ENCODE measurements at regions not wholly inside any gene's neighbourhood (a gene's known extent, or its start where the extent isn't known, plus 50 kb on each side); places are given as distances from the start of the nearest gene placed in this dataset.
"Not testable (repeated sequence)": the region's sequence is repeated elsewhere in the genome, so short reads cannot be mapped to it uniquely, and the experiment has no call there.

- Mint-ChIP-seq H3K9me3 (no peaks in the 10 kb centered on the region), H3K27me3 (no peaks in the 10 kb centered on the region), H3K4me3 (no peak overlapping the region), H3K27ac (no peak overlapping the region), H3K4me1 (no peaks in the 10 kb centered on the region), H3K36me3 (ENCODE audit: low read depth) (no peaks in the 10 kb centered on the region)
- ATAC-seq (replicated peaks), result no peak
These were observed 55.1 kb downstream of the ID4 start for GRCh38 chr6:19892260-19892659.

GRCh38 chr6:19895866-19896692 lies 58.9 kb downstream of the ID4 start:
- no peak overlapping the region for H3K27ac Mint-ChIP-seq
- no peaks in the 10 kb centered on the region for H3K4me1 Mint-ChIP-seq
- H3K36me3 Mint-ChIP-seq (ENCODE audit: low read depth), result no peaks in the 10 kb centered on the region
- no peak overlapping the region for H3K4me3 Mint-ChIP-seq
- ATAC-seq (replicated peaks), result no peak
- peaks cover 8% of the 10 kb centered on the region for H3K9me3 Mint-ChIP-seq
- no peaks in the 10 kb centered on the region for H3K27me3 Mint-ChIP-seq

GRCh38 chr6:19896693-19897010 lies 59.5 kb downstream of the ID4 start:
- no peak overlapping the region for H3K4me3 Mint-ChIP-seq
- no peaks in the 10 kb centered on the region for H3K27me3 Mint-ChIP-seq
- no peak overlapping the region for H3K27ac Mint-ChIP-seq
- H3K9me3 Mint-ChIP-seq, result peaks cover 11% of the 10 kb centered on the region
- no peaks in the 10 kb centered on the region for H3K4me1 Mint-ChIP-seq
- ATAC-seq (replicated peaks), result no peak
- H3K36me3 Mint-ChIP-seq (ENCODE audit: low read depth), result no peaks in the 10 kb centered on the region

DNA sequence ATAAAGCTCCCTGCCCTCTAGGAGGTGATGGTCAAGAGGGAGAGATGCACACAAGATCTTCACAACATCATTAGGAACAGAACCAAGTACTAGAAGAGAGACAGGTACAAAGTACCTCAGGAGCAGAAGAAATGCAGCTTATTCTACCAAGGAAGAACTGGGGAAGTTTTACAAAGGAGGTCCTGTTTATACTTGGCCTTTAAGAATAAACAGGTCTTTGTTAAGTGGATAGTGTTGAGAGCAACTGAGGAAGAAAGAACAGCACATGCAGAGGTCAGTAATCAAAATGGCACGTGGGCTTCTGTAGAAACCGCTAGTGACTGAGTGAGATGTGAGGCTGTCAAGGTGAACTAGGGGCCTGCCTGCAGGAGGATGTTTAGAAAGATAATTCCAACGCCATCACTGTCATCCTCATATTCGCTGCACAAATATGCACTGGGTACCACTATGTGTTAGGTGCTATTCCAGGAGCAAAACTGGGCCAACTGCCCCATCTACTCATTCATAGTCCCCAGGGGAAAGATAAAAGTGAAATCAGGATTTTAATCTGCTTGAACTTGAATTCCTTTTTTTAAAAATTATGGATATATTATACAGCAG lies 61.1 kb downstream of the ID4 start:
- Mint-ChIP-seq H3K36me3 (ENCODE audit: low read depth) (no peaks in the 10 kb centered on the region), H3K4me3 (no peak overlapping the region), H3K4me1 (no peaks in the 10 kb centered on the region), H3K27me3 (no peaks in the 10 kb centered on the region), H3K27ac (no peak overlapping the region), H3K9me3 (peaks cover 11% of the 10 kb centered on the region)
- no peak for ATAC-seq (replicated peaks)

- Mint-ChIP-seq H3K36me3 (ENCODE audit: low read depth) (no peaks in the 10 kb centered on the region), H3K4me1 (no peaks in the 10 kb centered on the region), H3K27ac (no peak overlapping the region), H3K27me3 (peaks cover 3% of the 10 kb centered on the region), H3K9me3 (peaks cover 11% of the 10 kb centered on the region), H3K4me3 (no peak overlapping the region)
- no peak for ATAC-seq (replicated peaks)
These were observed 65.0 kb downstream of the ID4 start for GRCh38 chr6:19902201-19902600.

- H3K9me3 Mint-ChIP-seq; H3K27ac Mint-ChIP-seq; H3K4me1 Mint-ChIP-seq; ATAC-seq (replicated peaks); H3K36me3 Mint-ChIP-seq (ENCODE audit: low read depth); H3K27me3 Mint-ChIP-seq; H3K4me3 Mint-ChIP-seq: not testable (repeated sequence)
These were observed 67.2 kb downstream of the ID4 start for GRCh38 chr6:19904408-19904807.

- H3K9me3 Mint-ChIP-seq, result peaks cover 4% of the 10 kb centered on the region
- H3K27me3 Mint-ChIP-seq, result peaks cover 3% of the 10 kb centered on the region
- H3K4me3 Mint-ChIP-seq, result no peak overlapping the region
- H3K4me1 Mint-ChIP-seq, result no peaks in the 10 kb centered on the region
- no peak overlapping the region for H3K27ac Mint-ChIP-seq
- H3K36me3 Mint-ChIP-seq (ENCODE audit: low read depth), result no peaks in the 10 kb centered on the region
- ATAC-seq (replicated peaks), result no peak
These were observed 68.4 kb downstream of the ID4 start for GRCh38 chr6:19905584-19905983.

- Mint-ChIP-seq H3K27ac (no peak overlapping the region), H3K36me3 (ENCODE audit: low read depth) (no peaks in the 10 kb centered on the region), H3K9me3 (peaks cover 3% of the 10 kb centered on the region), H3K4me1 (no peaks in the 10 kb centered on the region), H3K4me3 (no peak overlapping the region), H3K27me3 (peaks cover 3% of the 10 kb centered on the region)
- no peak for ATAC-seq (replicated peaks)
These were observed 69.0 kb downstream of the ID4 start for GRCh38 chr6:19906171-19906570.

DNA sequence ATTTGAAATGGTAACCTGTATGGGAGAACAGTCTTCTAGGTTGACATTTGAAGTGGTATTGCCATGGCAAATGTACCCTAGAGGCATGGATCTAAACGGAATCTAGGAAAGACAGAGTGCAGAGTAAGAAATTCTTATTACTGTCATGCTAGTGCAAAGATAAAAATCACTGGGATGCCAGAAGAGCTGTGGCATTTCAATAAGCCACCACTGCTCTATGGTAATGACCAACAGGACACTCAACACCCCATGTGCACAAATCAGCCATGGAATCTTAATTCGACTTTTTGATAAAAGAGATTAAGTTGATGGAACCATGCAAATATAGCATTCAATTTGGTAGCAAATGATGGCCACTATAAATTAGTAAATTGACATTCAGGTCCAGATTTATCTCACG lies 74.1 kb downstream of the ID4 start:
- Mint-ChIP-seq H3K4me1 (no peaks in the 10 kb centered on the region), H3K36me3 (ENCODE audit: low read depth) (no peaks in the 10 kb centered on the region), H3K27me3 (no peaks in the 10 kb centered on the region), H3K27ac (no peak overlapping the region), H3K4me3 (no peak overlapping the region), H3K9me3 (peaks cover 5% of the 10 kb centered on the region)
- no peak for ATAC-seq (replicated peaks)

GRCh38 chr6:19918436-19918835 lies 81.3 kb downstream of the ID4 start:
- no peak for ATAC-seq (replicated peaks)
- Mint-ChIP-seq H3K27ac (no peak overlapping the region), H3K27me3 (no peaks in the 10 kb centered on the region), H3K9me3 (peaks cover 5% of the 10 kb centered on the region), H3K36me3 (ENCODE audit: low read depth) (no peaks in the 10 kb centered on the region), H3K4me1 (no peaks in the 10 kb centered on the region), H3K4me3 (no peak overlapping the region)

- Mint-ChIP-seq H3K4me1 (no peaks in the 10 kb centered on the region), H3K36me3 (ENCODE audit: low read depth) (no peaks in the 10 kb centered on the region), H3K9me3 (no peaks in the 10 kb centered on the region), H3K27me3 (no peaks in the 10 kb centered on the region), H3K4me3 (no peak overlapping the region), H3K27ac (no peak overlapping the region)
- no peak for ATAC-seq (replicated peaks)
These were observed 84.6 kb downstream of the ID4 start for GRCh38 chr6:19921786-19922185.

- no peaks in the 10 kb centered on the region for H3K4me1 Mint-ChIP-seq
- ATAC-seq (replicated peaks), result no peak
- H3K27me3 Mint-ChIP-seq, result peaks cover 3% of the 10 kb centered on the region
- no peaks in the 10 kb centered on the region for H3K9me3 Mint-ChIP-seq
- H3K27ac Mint-ChIP-seq, result no peak overlapping the region
- no peak overlapping the region for H3K4me3 Mint-ChIP-seq
- no peaks in the 10 kb centered on the region for H3K36me3 Mint-ChIP-seq (ENCODE audit: low read depth)
These were observed 88.4 kb downstream of the ID4 start for GRCh38 chr6:19925533-19925932.

- Mint-ChIP-seq H3K9me3 (no peaks in the 10 kb centered on the region), H3K4me3 (no peak overlapping the region), H3K27ac (no peak overlapping the region), H3K36me3 (ENCODE audit: low read depth) (no peaks in the 10 kb centered on the region), H3K4me1 (no peaks in the 10 kb centered on the region), H3K27me3 (peaks cover 6% of the 10 kb centered on the region)
- ATAC-seq (replicated peaks), result no peak
These were observed 91.3 kb downstream of the ID4 start for GRCh38 chr6:19928461-19928860.

DNA sequence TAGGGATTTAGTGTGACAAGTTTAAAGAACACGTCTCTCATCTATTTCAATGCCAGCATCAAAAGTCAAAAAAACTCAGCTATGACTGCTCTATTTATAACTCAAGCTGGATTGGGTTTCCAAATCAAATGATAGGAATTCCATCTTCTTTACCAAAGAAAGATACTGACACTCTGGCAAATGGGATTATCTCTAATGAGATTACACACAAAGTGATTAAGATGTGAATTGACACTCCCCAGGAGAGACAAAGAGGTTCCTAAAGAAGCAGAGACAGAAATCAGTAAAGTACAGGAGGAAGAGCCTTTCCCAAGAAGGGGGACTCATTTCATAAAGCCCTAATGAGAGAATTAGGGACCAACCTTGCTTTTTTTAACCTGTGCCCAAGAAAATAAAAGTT lies 92.1 kb downstream of the ID4 start:
- H3K9me3 Mint-ChIP-seq, result no peaks in the 10 kb centered on the region
- H3K27ac Mint-ChIP-seq, result no peak overlapping the region
- H3K27me3 Mint-ChIP-seq, result peaks cover 6% of the 10 kb centered on the region
- no peak for ATAC-seq (replicated peaks)
- H3K4me1 Mint-ChIP-seq, result no peaks in the 10 kb centered on the region
- H3K4me3 Mint-ChIP-seq, result no peak overlapping the region
- H3K36me3 Mint-ChIP-seq (ENCODE audit: low read depth), result no peaks in the 10 kb centered on the region

GRCh38 chr6:19934996-19935591 lies 97.9 kb downstream of the ID4 start:
- ATAC-seq (replicated peaks), result no peak

More at GRCh38 chr6:19934996-19935591, 97.9 kb downstream of the ID4 start:
- H3K27me3 Mint-ChIP-seq, result peaks cover 3% of the 10 kb centered on the region
- no peaks in the 10 kb centered on the region for H3K36me3 Mint-ChIP-seq (ENCODE audit: low read depth)
- H3K4me3 Mint-ChIP-seq, result no peak overlapping the region
- no peaks in the 10 kb centered on the region for H3K9me3 Mint-ChIP-seq
- H3K27ac Mint-ChIP-seq, result no peak overlapping the region
- no peaks in the 10 kb centered on the region for H3K4me1 Mint-ChIP-seq

All from activated T-helper 17 cell treated with anti-CD3 and anti-CD28 coated beads, Interleukin-2, amount 50 U/mL, for 72 hours (primary cell).